ENCODE measurements at regions not wholly inside any gene's neighbourhood (a gene's known extent, or its start where the extent isn't known, plus 50 kb on each side); places are given as distances from the start of the nearest gene placed in this dataset.

DNA sequence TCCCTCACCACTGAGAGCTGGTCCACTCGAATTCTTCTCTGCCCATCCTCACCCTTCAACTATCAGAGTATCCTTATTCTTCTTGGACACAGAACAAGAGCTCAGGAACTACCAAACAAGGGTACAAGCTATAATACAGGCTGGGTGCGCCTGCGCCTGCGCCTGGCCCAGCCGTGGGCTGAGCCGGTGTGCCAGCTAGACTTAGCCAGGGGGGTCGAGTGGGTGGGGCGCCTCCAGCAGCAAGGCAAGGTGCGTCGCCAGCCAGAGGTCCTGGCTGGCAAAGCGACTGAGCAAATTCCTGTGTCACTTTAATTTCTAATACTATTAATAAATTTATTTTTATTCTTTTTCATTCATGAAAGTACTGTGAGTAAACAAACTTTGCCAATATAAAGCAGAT is 1072.6 kb upstream of the PIK3C3 start:
- TF ChIP-seq CTCF (IDR thresholded peaks at IDR 0.05) (no peak), POLR2A (IDR thresholded peaks at IDR 0.05) (no peak)

Data from ovary (tissue), 3 donors.